ENCODE measurements at regions not wholly inside any gene's neighbourhood (a gene's known extent, or its start where the extent isn't known, plus 50 kb on each side); places are given as distances from the start of the nearest gene placed in this dataset.

GRCh38 chr11:86128914-86129313, 60.0 kb upstream of the PICALM start:
- DNase-seq (ENCODE audit: low read depth), result no peak
- no peak overlapping the region for H3K4me3 ChIP-seq (ENCODE audit: low read depth, low read length)

DNA sequence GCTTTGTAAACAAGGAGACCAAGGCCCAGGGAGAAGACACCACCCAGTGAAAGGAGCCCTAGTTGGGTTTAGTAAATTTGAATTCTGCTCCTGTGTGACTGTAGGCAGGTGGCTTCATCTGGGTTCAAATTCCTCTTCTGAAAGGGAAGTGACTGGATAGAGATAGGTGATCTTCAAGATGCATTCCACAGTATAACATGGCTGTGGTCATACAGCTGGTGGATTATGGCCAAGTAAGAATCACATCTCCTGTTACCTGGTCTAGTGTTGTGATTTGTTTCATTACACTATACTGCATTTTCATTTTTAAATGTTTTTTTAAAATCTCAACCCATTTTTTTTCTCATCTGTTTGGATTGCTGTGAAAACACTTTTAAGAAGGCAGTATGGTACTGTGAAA, 58.0 kb upstream of the PICALM start:
- DNase-seq (ENCODE audit: low read depth), result no peak
- H3K4me3 ChIP-seq (ENCODE audit: low read depth, low read length), result no peak overlapping the region

- no peak for DNase-seq (ENCODE audit: low read depth)
- H3K4me3 ChIP-seq (ENCODE audit: low read depth, low read length), result no peak overlapping the region
Observed at GRCh38 chr11:86124251-86125233, 55.7 kb upstream of the PICALM start.

GRCh38 chr11:86122773-86123172, 53.9 kb upstream of the PICALM start:
- DNase-seq (ENCODE audit: low read depth), result no peak
- H3K4me3 ChIP-seq (ENCODE audit: low read depth, low read length), result no peak overlapping the region

DNA sequence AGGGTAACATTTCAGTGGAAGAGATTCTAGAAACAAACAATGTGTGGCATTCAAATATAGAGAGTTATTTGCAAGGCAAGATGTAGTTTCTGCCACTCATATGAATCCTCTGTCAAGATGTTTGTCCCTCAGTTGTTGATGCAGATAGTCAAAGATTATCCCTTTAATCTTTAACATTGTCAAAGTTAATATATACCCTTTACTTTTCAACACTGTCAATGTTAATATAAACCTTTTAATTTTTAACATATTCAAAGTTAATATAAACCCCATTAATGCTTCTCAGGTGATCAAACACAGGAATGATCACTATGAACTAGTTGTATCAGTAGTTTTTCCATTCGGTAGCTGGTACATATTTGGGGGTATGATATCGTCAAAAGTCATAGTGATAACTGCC, 51.9 kb upstream of the PICALM start:
- no peak overlapping the region for H3K4me3 ChIP-seq (ENCODE audit: low read depth, low read length)
- DNase-seq (ENCODE audit: low read depth), result no peak

GRCh38 chr11:86119906-86120305, 51.0 kb upstream of the PICALM start:
- DNase-seq (ENCODE audit: low read depth), result no peak
- no peak overlapping the region for H3K4me3 ChIP-seq (ENCODE audit: low read depth, low read length)

- H3K4me3 ChIP-seq (ENCODE audit: low read depth, low read length), result no peak overlapping the region
- no peak for DNase-seq (ENCODE audit: low read depth)
Observed at GRCh38 chr11:86119077-86119476, 50.2 kb upstream of the PICALM start.

Data from skeletal muscle cell (primary cell).